GM12878 (cell line): ENCODE measurements at regions not wholly inside any gene's neighbourhood (a gene's known extent, or its start where the extent isn't known, plus 50 kb on each side); places are given as distances from the start of the nearest gene placed in this dataset.

Source experiments
- ATAC-seq: fragments of 200-7000 bp; cut with Tn5 transposase; 3 replicates; pipeline ENCODE4 v1.9.1; 2020; ENCODE audit warnings: mild to moderate bottlenecking, moderate library complexity
- BruUV-seq: library from RNA; stranded (reverse); fragments of 400-500 nt; replicated peaks from 2 replicates; lab custom pipeline; 2021; lab: Mats Ljungman, UMichigan
- CTCF ChIA-PET: fragments of 300-600 bp; sonication (Branson Sonifier 250); formaldehyde crosslinking; extraction: SDS; loops from one replicate; lab custom pipeline; 2021; ENCODE audit warnings: inconsistent platforms; lab: Yijun Ruan, JAX
- POLR2A ChIA-PET: fragments of 350-600 bp; formaldehyde crosslinking; extraction: SDS; loops from one replicate; lab custom pipeline; 2021; ENCODE audit warnings: inconsistent platforms; lab: Charles Lee
- RAD21 ChIA-PET: fragments of 300-600 bp; sonication (Branson Sonifier 250); formaldehyde crosslinking; loops from one replicate; lab custom pipeline; 2023; ENCODE audit warnings: antibody characterized with exemption; ENCODE audit not compliant: unreplicated experiment; lab: Charles Lee
- SMC1A ChIA-PET: fragments of 300-600 bp; sonication (Branson Sonifier 250); formaldehyde crosslinking; loops from one replicate; lab custom pipeline; 2023; ENCODE audit not compliant: unreplicated experiment, uncharacterized antibody; lab: Charles Lee
- DNase-seq: peaks from one replicate; pipeline ENCODE4 v3.0.0-alpha.2; 2011; ENCODE audit warnings: low read depth, low spot score
- FAIRE-seq: peaks from 3 replicates; lab custom pipeline; 2011; peaks lifted over from hg19 to GRCh38; lab: Jason Lieb, UNC
- H2AFZ ChIP-seq: 2 replicates; pipeline ENCODE4 v1.6.0; 2011; ENCODE audit warnings: low read depth, low read length, control low read depth; ENCODE audit not compliant: control insufficient read depth
- H3K27ac ChIP-seq: 2 replicates; pipeline ENCODE4 v1.5.1; 2011; ENCODE audit warnings: control low read depth; ENCODE audit not compliant: control insufficient read depth, insufficient read depth
- H3K27me3 ChIP-seq, 2 experiments: replicated peaks in 1 of 2; 2 replicates each; pipeline versions ENCODE4 v1.6.0 to v1.6.1; 2011; ENCODE audit warnings: low read length in 1 of 2; ENCODE audit not compliant: control insufficient read depth in 2 of 2, insufficient read depth in 2 of 2
- H3K36me3 ChIP-seq, 2 experiments: 2 replicates each; pipeline ENCODE4 v1.5.1; 2011; ENCODE audit warnings: low read length in 1 of 2; ENCODE audit not compliant: control insufficient read depth in 2 of 2, insufficient read depth in 2 of 2
- H3K4me1 ChIP-seq: 2 replicates; pipeline ENCODE4 v1.6.1; 2011; ENCODE audit warnings: mild to moderate bottlenecking, low read length, moderate library complexity, mixed read lengths; ENCODE audit not compliant: control insufficient read depth, insufficient read depth
- H3K4me2 ChIP-seq: 2 replicates; pipeline ENCODE4 v1.6.0; 2011; ENCODE audit warnings: control low read depth; ENCODE audit not compliant: control insufficient read depth, insufficient read depth
- H3K4me3 ChIP-seq: fragments of 200-600 bp; sonication (generic); 2 replicates; pipeline ENCODE4 v1.5.1; 2016
- H3K79me2 ChIP-seq: 2 replicates; pipeline ENCODE4 v1.6.0; 2011; ENCODE audit warnings: low read length; ENCODE audit not compliant: control insufficient read depth, insufficient read depth
- H3K9ac ChIP-seq: 2 replicates; pipeline ENCODE4 v1.8.0; 2011; ENCODE audit warnings: low read length, control low read depth, mixed read lengths; ENCODE audit not compliant: control insufficient read depth, insufficient read depth
- H3K9me3 ChIP-seq: replicated peaks from 3 replicates; pipeline ENCODE4 v1.5.1; 2011; ENCODE audit warnings: mild to moderate bottlenecking, low read length; ENCODE audit not compliant: control insufficient read depth, insufficient read depth
- H4K20me1 ChIP-seq: 2 replicates; pipeline ENCODE4 v1.6.0; 2011; ENCODE audit not compliant: control insufficient read depth, insufficient read depth
- ATF7 ChIP-seq: fragments of 450-650 bp; IDR thresholded peaks from 2 replicates; pipeline ENCODE4 v1.6.1; 2016; ENCODE audit warnings: low read depth, mild to moderate bottlenecking
- CHD2 ChIP-seq: IDR thresholded peaks from 2 replicates; pipeline ENCODE4 v1.6.1; 2011; ENCODE audit warnings: low read depth, low read length, improper control_type of control experiment, borderline replicate concordance
- DPF2 ChIP-seq: fragments of 450-650 bp; IDR thresholded peaks from 2 replicates; pipeline ENCODE4 v1.6.1; 2017; ENCODE audit warnings: mild to moderate bottlenecking
- HCFC1 ChIP-seq: fragments of 150-350 bp; IDR thresholded peaks from 2 replicates; pipeline ENCODE4 v1.6.1; 2014; ENCODE audit warnings: low read length
- HSF1 ChIP-seq: fragments of 150-350 bp; IDR thresholded peaks from 2 replicates; pipeline ENCODE4 v1.6.1; 2014; ENCODE audit warnings: mild to moderate bottlenecking, low read depth, low read length
- IRF4 ChIP-seq: IDR thresholded peaks from 2 replicates; pipeline ENCODE4 v1.6.1; 2011; ENCODE audit warnings: low read depth, low read length
- MAX ChIP-seq: IDR thresholded peaks from 2 replicates; pipeline ENCODE4 v1.6.1; 2012; ENCODE audit warnings: low read depth, low read length, improper control_type of control experiment
- NR2F1 ChIP-seq: fragments of 450-650 bp; conservative IDR thresholded peaks from 2 replicates; pipeline ENCODE4 v1.6.1; 2017; ENCODE audit warnings: mild to moderate bottlenecking
- SMARCA5 ChIP-seq: fragments of 450-650 bp; IDR thresholded peaks from 2 replicates; pipeline ENCODE4 v1.6.1; 2017; ENCODE audit warnings: mild to moderate bottlenecking
- SP1 ChIP-seq: IDR thresholded peaks from one replicate; pipeline ENCODE4 v1.6.1; 2011; ENCODE audit warnings: low read depth, low read length
- TARDBP ChIP-seq: IDR thresholded peaks from 2 replicates; pipeline ENCODE4 v1.6.1; 2016; ENCODE audit warnings: borderline replicate concordance
- YBX1 ChIP-seq: fragments of 450-650 bp; IDR thresholded peaks from 2 replicates; pipeline ENCODE4 v1.6.1; 2016; ENCODE audit warnings: antibody characterized with exemption
- YY1 ChIP-seq: IDR thresholded peaks from 2 replicates; pipeline ENCODE4 v1.6.1; 2011; ENCODE audit warnings: low read depth, mild to moderate bottlenecking, low read length
- ZNF622 ChIP-seq: fragments of 450-650 bp; IDR thresholded peaks from 2 replicates; pipeline ENCODE4 v1.6.1; 2017; ENCODE audit warnings: mild to moderate bottlenecking, inconsistent platforms
- ZZZ3 ChIP-seq: IDR thresholded peaks from 2 replicates; pipeline ENCODE4 v1.6.1; 2011; ENCODE audit warnings: low read depth; ENCODE audit not compliant: control insufficient read depth, insufficient read length
- WGBS: methylation state at CpG from one replicate; pipeline ENCODE4 v1.1.6; 2016; ENCODE audit warnings: low lambda C conversion rate; ENCODE audit not compliant: insufficient replicate concordance, insufficient coverage; ENCODE audit errors: missing lambda C conversion rate; 5-methylcytosine and 5-hydroxymethylcytosine counted together
- in situ Hi-C: fragments of 300-500 bp; cut with MboI; formaldehyde crosslinking; loops from 9 replicates; pipeline ENCODE4 v1.14.3; 2018; ENCODE audit warnings: mixed read lengths
- intact Hi-C: fragments of 100-400 bp; cut with micrococcal nuclease; formaldehyde crosslinking; loops from one replicate; pipeline ENCODE4 v1.14.2; 2022; ENCODE audit not compliant: unreplicated experiment
- TF ChIP-seq, protein P1 (sequence below), 3 experiments: IDR thresholded peaks in 2 of 3; conservative IDR thresholded peaks in 1 of 3; 2 replicates each; pipeline ENCODE4 v1.5.1; 2011; ENCODE audit warnings: low read depth in 3 of 3, low read length in 3 of 3, mild to moderate bottlenecking in 3 of 3, control low read depth in 2 of 3, moderate library complexity in 2 of 3, inconsistent platforms in 1 of 3, mixed read lengths in 1 of 3; ENCODE audit not compliant: control insufficient read depth in 2 of 3, insufficient read depth in 1 of 3; ENCODE audit errors: extremely low read depth in 1 of 3
- TF ChIP-seq, protein P2 (sequence below): fragments of 450-650 bp; conservative IDR thresholded peaks from 2 replicates; pipeline ENCODE4 v1.6.1; 2017; ENCODE audit warnings: mild to moderate bottlenecking, moderate library complexity

- ChIA-PET SMC1A (interaction anchor here (0.7 to 1.7 kb wide), 3 partner anchors 8 to 18 kb away, joined by 3 to 5 read pairs (median 4); no protein-coding TSS in a partner anchor), RAD21 (interaction anchor here (1.6 kb wide), 1 partner anchor 11 kb away, joined by 4 read pairs; no protein-coding TSS in a partner anchor), POLR2A (interaction anchor here (0.5 kb wide), 1 partner anchor 54 kb away, joined by 3 read pairs; no protein-coding TSS in a partner anchor), CTCF (interaction anchor here (0.9 to 1.2 kb wide), 3 partner anchors 11 to 157 kb away, joined by 3 to 4 read pairs (median 3); no protein-coding TSS in a partner anchor)
- WGBS: 56% methylated on average over 2 of the region's 2 CpGs
- H3K4me2 ChIP-seq: no peak overlapping the region
- no peaks in the 10 kb centered on the region for H3K36me3 ChIP-seq
- ATAC-seq (no peak), FAIRE-seq (no peak), DNase-seq (no peak)
- H3K4me1 ChIP-seq: no peaks in the 10 kb centered on the region; the same call in 1 of the 2 replicates
- H3K27me3 ChIP-seq: peaks cover 0 to 4% of the 10 kb centered on the region in 2 experiments; a peak in 1 of 4 replicates
- H3K9ac ChIP-seq: no peak overlapping the region
- H3K79me2 ChIP-seq: no peaks in the 10 kb centered on the region
- H3K27ac ChIP-seq: no peak overlapping the region
- no peaks in the 10 kb centered on the region for H4K20me1 ChIP-seq
- intact Hi-C loops (no loop called here), in situ Hi-C loops (loop anchor here (25.0 kb wide), 1 partner anchor 609 kb away; no protein-coding TSS in a partner anchor)
- H3K4me3 ChIP-seq: no peak overlapping the region
- no TSS peak for BruUV-seq
- H3K9me3 ChIP-seq: no peaks in the 10 kb centered on the region
- H2AFZ ChIP-seq: no peak overlapping the region
- TF ChIP-seq ZNF622 (no peak), NR2F1 (no peak), HCFC1 (no peak), DPF2 (no peak), MAX (no peak), IRF4 (no peak), SMARCA5 (no peak), ATF7 (no peak), ZZZ3 (no peak), SP1 (no peak), HSF1 (no peak), YY1 (no peak), YBX1 (no peak), CHD2 (no peak), TARDBP (no peak)
- TF ChIP-seq, protein P1, sequence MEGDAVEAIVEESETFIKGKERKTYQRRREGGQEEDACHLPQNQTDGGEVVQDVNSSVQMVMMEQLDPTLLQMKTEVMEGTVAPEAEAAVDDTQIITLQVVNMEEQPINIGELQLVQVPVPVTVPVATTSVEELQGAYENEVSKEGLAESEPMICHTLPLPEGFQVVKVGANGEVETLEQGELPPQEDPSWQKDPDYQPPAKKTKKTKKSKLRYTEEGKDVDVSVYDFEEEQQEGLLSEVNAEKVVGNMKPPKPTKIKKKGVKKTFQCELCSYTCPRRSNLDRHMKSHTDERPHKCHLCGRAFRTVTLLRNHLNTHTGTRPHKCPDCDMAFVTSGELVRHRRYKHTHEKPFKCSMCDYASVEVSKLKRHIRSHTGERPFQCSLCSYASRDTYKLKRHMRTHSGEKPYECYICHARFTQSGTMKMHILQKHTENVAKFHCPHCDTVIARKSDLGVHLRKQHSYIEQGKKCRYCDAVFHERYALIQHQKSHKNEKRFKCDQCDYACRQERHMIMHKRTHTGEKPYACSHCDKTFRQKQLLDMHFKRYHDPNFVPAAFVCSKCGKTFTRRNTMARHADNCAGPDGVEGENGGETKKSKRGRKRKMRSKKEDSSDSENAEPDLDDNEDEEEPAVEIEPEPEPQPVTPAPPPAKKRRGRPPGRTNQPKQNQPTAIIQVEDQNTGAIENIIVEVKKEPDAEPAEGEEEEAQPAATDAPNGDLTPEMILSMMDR (IDR thresholded peaks at IDR 0.05 in 2 of 3, conservative IDR thresholded peaks at IDR 0.05 in 1 of 3; ENCODE audit: control insufficient read depth in 2 of 3, extremely low read depth in 1 of 3, insufficient read depth in 1 of 3, low read depth in 3 of 3, low read length in 3 of 3): no peak
- TF ChIP-seq, protein P2, sequence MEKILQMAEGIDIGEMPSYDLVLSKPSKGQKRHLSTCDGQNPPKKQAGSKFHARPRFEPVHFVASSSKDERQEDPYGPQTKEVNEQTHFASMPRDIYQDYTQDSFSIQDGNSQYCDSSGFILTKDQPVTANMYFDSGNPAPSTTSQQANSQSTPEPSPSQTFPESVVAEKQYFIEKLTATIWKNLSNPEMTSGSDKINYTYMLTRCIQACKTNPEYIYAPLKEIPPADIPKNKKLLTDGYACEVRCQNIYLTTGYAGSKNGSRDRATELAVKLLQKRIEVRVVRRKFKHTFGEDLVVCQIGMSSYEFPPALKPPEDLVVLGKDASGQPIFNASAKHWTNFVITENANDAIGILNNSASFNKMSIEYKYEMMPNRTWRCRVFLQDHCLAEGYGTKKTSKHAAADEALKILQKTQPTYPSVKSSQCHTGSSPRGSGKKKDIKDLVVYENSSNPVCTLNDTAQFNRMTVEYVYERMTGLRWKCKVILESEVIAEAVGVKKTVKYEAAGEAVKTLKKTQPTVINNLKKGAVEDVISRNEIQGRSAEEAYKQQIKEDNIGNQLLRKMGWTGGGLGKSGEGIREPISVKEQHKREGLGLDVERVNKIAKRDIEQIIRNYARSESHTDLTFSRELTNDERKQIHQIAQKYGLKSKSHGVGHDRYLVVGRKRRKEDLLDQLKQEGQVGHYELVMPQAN: no peak
- TF ChIP-seq, all 136 proteins: peak for 0
These were observed 113.7 kb downstream of the ZNF281 start for GRCh38 chr1:200296091-200296661.
